Fibroblast of villous mesenchyme (primary cell): ENCODE measurements at regions not wholly inside any gene's neighbourhood (a gene's known extent, or its start where the extent isn't known, plus 50 kb on each side); places are given as distances from the start of the nearest gene placed in this dataset.
A peak's percentile ranks its signal among the peaks of the same experiment; 100 is the strongest.

Source experiments
- DNase-seq: peaks from one replicate; pipeline ENCODE4 v3.0.0-alpha.2; 2010; ENCODE audit warnings: low read depth
- H3K4me3 ChIP-seq: 2 replicates; pipeline ENCODE4 v1.5.1; 2011; ENCODE audit warnings: low read depth, mild to moderate bottlenecking, low read length
- TF ChIP-seq, protein P1 (sequence below): IDR thresholded peaks from 2 replicates; pipeline ENCODE4 v1.5.1; 2012; ENCODE audit warnings: low read depth, mild to moderate bottlenecking, low read length; ENCODE audit not compliant: insufficient read depth

DNA sequence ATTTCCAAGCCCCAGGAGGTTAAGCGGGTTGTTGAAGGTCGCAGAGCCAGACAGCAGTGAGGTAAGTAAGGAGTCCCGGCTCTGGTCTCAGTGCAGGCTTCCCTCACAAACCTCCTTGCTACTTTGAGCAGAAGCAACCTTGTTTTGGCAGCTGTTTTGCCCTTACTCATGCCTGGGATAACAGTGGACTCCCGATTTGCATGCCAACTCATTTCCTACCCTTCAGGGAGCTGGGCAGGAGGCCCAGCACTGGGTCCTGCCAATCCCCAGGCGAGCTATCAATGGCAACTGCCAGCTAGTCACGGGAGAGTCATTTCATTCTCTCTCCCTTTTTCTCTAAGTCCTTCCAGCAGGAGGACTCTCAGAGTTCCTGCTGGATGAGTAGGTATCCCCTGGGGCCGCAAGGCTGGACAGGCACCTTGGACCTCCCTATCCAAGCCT lies 72.0 kb upstream of the KSR1 start:
- TF ChIP-seq, protein P1, sequence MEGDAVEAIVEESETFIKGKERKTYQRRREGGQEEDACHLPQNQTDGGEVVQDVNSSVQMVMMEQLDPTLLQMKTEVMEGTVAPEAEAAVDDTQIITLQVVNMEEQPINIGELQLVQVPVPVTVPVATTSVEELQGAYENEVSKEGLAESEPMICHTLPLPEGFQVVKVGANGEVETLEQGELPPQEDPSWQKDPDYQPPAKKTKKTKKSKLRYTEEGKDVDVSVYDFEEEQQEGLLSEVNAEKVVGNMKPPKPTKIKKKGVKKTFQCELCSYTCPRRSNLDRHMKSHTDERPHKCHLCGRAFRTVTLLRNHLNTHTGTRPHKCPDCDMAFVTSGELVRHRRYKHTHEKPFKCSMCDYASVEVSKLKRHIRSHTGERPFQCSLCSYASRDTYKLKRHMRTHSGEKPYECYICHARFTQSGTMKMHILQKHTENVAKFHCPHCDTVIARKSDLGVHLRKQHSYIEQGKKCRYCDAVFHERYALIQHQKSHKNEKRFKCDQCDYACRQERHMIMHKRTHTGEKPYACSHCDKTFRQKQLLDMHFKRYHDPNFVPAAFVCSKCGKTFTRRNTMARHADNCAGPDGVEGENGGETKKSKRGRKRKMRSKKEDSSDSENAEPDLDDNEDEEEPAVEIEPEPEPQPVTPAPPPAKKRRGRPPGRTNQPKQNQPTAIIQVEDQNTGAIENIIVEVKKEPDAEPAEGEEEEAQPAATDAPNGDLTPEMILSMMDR: no peak
- H3K4me3 ChIP-seq: no peak overlapping the region
- peak; percentile 54 for DNase-seq

DNA sequence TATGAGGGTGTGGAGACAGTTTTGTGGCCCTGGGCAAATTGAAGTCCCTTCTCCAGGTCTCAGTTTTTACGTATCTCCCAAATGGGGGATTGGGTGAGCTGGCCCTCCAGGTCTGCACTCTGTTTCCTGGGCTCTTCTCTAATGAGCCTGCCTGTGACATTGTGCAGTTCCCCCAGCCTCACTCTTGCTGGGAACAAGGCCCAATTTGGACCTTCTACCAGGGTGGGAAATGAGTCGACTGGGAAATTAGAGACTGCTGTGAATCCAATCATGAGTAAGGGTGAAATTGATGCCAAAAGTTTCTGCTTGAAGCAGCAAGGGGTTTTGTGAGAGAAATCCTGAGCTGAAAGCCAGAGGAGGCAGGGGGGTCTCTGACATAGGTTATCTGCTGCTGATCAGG lies 71.5 kb upstream of the KSR1 start:
- no peak overlapping the region for H3K4me3 ChIP-seq
- DNase-seq: no peak
- TF ChIP-seq, protein P1: no peak

DNA sequence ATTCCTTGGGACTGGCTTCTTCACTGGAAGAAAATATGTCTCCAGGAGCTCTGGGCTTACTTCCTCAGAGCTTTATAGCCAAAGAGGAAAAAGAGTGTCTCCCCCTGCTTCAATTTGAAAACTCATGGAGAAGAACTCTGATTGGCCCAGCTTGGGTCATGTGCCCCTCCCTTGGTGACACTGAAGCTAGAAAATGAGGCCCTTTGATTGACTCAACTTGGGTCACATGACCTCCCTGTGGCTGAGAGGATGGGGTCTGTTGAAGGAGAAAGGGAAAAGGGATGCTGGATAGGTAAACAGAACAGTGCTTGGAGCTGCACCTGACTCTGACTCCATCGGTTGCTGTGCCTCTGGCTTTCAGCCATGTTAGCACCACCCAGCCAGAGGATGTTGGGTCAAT lies 70.6 kb upstream of the KSR1 start:
- H3K4me3 ChIP-seq: no peak overlapping the region
- no peak for DNase-seq

DNA sequence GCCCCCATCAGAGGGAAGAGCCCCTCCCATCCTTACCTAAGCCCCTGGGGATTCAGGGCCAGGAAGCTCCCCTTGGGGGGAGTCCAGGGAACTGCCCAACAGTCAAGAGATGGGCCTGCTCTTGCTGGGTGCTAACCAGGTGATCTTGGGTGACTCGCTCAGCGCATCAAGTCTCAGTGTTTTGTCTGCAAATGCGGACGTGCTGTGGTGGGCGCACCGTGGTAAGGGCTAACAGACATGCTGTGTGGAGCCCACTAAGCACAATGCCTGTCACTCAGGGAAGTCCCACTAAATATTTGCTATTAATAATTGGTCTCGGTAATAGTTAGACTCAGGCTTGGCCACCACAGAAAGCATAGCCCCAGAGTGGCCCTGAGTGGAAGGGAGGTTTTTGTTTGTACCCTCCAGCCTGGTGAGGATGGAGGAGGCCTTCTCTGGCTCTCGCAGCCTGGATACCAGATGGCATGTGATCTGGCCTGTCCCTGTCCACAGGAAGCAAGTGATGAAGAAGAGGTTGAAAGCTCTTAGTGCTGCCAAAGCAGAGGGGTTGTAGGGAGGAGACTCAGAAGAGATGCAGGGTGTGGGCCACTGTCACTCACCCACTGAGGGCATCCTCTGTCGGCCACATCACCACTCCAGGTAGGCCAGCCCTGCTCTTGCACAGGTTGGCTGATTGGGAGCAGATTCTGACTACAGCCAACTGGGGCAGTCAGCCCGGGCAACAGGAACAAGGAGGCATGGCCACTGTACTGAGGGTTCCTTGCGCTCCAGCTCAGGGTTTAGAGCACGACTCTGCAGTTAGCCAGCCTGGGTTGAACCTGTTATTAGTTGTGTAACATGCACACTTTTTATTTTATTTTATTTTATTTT lies 69.8 kb upstream of the KSR1 start:
- TF ChIP-seq, protein P1: no peak
- H3K4me3 ChIP-seq: no peak overlapping the region
- DNase-seq: no peak

More for the DNA sequence above, 70.6 kb upstream of the KSR1 start:
- TF ChIP-seq, protein P1: no peak

DNA sequence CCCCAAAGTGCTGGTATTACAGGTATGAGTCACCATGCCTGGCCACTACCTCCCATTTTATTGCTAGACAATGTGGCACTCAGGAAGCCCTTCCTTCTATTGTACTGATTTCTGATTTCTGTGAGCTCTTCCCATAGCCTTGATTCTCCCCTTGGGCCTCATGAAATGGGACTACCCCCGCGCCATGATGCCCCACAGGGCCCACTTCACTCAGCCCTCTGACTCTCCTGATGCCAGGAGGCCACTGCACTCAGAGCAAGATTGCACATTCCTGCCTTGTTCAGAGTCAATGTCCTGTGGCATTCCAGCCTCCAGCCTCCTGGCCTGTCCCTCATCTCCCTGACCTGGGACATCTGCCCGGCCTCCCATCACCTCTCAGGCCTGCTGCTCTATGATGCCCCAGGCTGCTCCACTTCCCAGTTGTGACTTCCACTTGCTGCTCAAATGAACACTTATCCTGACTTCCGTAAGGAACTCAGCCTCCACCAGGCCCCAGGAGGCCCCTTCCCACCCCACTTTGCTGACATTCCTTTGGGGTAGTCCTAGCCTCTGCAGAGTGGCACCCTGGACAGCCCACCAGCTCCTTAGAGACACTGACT lies 66.6 kb upstream of the KSR1 start:
- no peak overlapping the region for H3K4me3 ChIP-seq
- TF ChIP-seq, protein P1: no peak
- DNase-seq: no peak

DNA sequence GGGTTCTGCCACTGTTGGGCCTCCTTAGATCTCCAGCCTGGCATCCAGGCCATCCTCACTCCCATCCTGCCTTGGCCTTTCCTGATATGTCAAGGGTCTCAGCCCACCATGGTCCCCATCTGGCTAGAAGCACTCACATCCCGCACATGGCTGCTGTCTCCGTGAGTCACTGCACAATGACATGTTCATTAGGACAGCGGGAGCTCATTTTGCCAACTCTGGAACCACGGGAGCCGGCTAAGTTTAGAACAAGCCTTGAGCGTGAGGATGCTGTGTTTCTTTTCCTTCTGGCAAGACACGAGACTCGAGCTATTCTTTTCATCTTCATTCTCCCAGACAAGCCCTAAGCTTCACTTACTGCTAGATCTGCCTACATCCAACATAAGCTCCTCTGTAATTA lies 65.7 kb upstream of the KSR1 start:
- TF ChIP-seq, protein P1: no peak
- no peak overlapping the region for H3K4me3 ChIP-seq
- DNase-seq: no peak
